ENCODE measurements at regions not wholly inside any gene's neighbourhood (a gene's known extent, or its start where the extent isn't known, plus 50 kb on each side); places are given as distances from the start of the nearest gene placed in this dataset.

- DNase-seq (ENCODE audit: low spot score), result no peak
Observed at GRCh38 chr3:161555320-161555719, 58.7 kb downstream of the OTOL1 start.

GRCh38 chr3:161556533-161556932 is 59.9 kb downstream of the OTOL1 start:
- DNase-seq (ENCODE audit: low spot score), result no peak

GRCh38 chr3:161556941-161557340 is 60.3 kb downstream of the OTOL1 start:
- no peak for DNase-seq (ENCODE audit: low spot score)

- no peak for DNase-seq (ENCODE audit: low spot score)
Observed at GRCh38 chr3:161557445-161558150, 61.0 kb downstream of the OTOL1 start.

GRCh38 chr3:161558236-161558635 is 61.6 kb downstream of the OTOL1 start:
- no peak for DNase-seq (ENCODE audit: low spot score)

- peak; percentile 46 for DNase-seq (ENCODE audit: low spot score)
Observed at GRCh38 chr3:161559177-161559998, 62.8 kb downstream of the OTOL1 start.

GRCh38 chr3:161560008-161560637 is 63.5 kb downstream of the OTOL1 start:
- peak; percentile 66 for DNase-seq (ENCODE audit: low spot score)

GRCh38 chr3:161567577-161568361 is 71.2 kb downstream of the OTOL1 start:
- DNase-seq (ENCODE audit: low spot score), result no peak

GRCh38 chr3:161568671-161569070 is 72.1 kb downstream of the OTOL1 start:
- no peak for DNase-seq (ENCODE audit: low spot score)

- DNase-seq (ENCODE audit: low spot score), result no peak
Observed at GRCh38 chr3:161571951-161572350, 75.3 kb downstream of the OTOL1 start.

GRCh38 chr3:161573136-161573535 is 76.5 kb downstream of the OTOL1 start:
- DNase-seq (ENCODE audit: low spot score), result no peak

GRCh38 chr3:161575901-161576300 is 79.3 kb downstream of the OTOL1 start:
- no peak for DNase-seq (ENCODE audit: low spot score)

- no peak for DNase-seq (ENCODE audit: low spot score)
Observed at GRCh38 chr3:161576311-161576710, 79.7 kb downstream of the OTOL1 start.

- DNase-seq (ENCODE audit: low spot score), result no peak
Observed at GRCh38 chr3:161576714-161577510, 80.3 kb downstream of the OTOL1 start.

GRCh38 chr3:161577662-161578061 is 81.1 kb downstream of the OTOL1 start:
- DNase-seq (ENCODE audit: low spot score), result peak; percentile 22

GRCh38 chr3:161579395-161580126 is 83.0 kb downstream of the OTOL1 start:
- no peak for DNase-seq (ENCODE audit: low spot score)

- no peak for DNase-seq (ENCODE audit: low spot score)
Observed at GRCh38 chr3:161585922-161586321, 89.3 kb downstream of the OTOL1 start.

- DNase-seq (ENCODE audit: low spot score), result no peak
Observed at GRCh38 chr3:161586556-161587235, 90.1 kb downstream of the OTOL1 start.

GRCh38 chr3:161598639-161599038 is 102.0 kb downstream of the OTOL1 start:
- DNase-seq (ENCODE audit: low spot score), result no peak

GRCh38 chr3:161599697-161600096 is 103.1 kb downstream of the OTOL1 start:
- no peak for DNase-seq (ENCODE audit: low spot score)

All from umbilical cord (tissue), 1 donor.